Subcutaneous abdominal adipose tissue (tissue), 5 donors: ENCODE measurements at regions not wholly inside any gene's neighbourhood (a gene's known extent, or its start where the extent isn't known, plus 50 kb on each side); places are given as distances from the start of the nearest gene placed in this dataset.

ENCODE experiments used
- H3K27ac ChIP-seq: one replicate; pipeline ENCODE4 v1.7.0; 2013; ENCODE audit warnings: low read depth, mild to moderate bottlenecking, inconsistent platforms, low read length, moderate library complexity
- H3K27me3 ChIP-seq, 5 donors: one replicate each; pipeline ENCODE4 v1.7.0; 2013; ENCODE audit warnings: low read length in 5 of 5, inconsistent platforms in 1 of 5; ENCODE audit not compliant: control insufficient read depth in 5 of 5, insufficient read depth in 4 of 5
- H3K36me3 ChIP-seq, 5 donors: one replicate each; pipeline ENCODE4 v1.7.0; 2013; ENCODE audit warnings: low read length in 5 of 5; ENCODE audit not compliant: control insufficient read depth in 5 of 5, insufficient read depth in 5 of 5
- H3K4me1 ChIP-seq, 5 donors: one replicate each; pipeline ENCODE4 v1.7.0; 2013; ENCODE audit warnings: low read length in 5 of 5, mild to moderate bottlenecking in 3 of 5, moderate library complexity in 1 of 5; ENCODE audit not compliant: control insufficient read depth in 5 of 5, insufficient read depth in 5 of 5
- H3K4me3 ChIP-seq, 5 donors: one replicate each; pipeline ENCODE4 v1.7.0; 2013; ENCODE audit warnings: low read length in 5 of 5, low read depth in 1 of 5
- H3K9ac ChIP-seq, 5 donors: one replicate each; pipeline ENCODE4 v1.7.0; 2013; ENCODE audit warnings: low read length in 5 of 5, mild to moderate bottlenecking in 4 of 5, moderate library complexity in 3 of 5
- H3K9me3 ChIP-seq, 5 donors: one replicate each; pipeline ENCODE4 v1.7.0; 2013; ENCODE audit warnings: low read length in 5 of 5; ENCODE audit not compliant: control insufficient read depth in 5 of 5
- donor health status: healthy.
- donor health status: healthy.
- donor health status: healthy.
- donor health status: healthy.
- donor health status: healthy.

GRCh38 chr4:87739494-87739893 lies 59.9 kb upstream of the IBSP start:
- Histone ChIP-seq H3K9ac (no peak overlapping the region), H3K4me3 (no peak overlapping the region), H3K9me3 (no peaks in the 10 kb centered on the region), H3K27me3 (no peaks in the 10 kb centered on the region), H3K4me1 (no peaks in the 10 kb centered on the region), H3K36me3 (no peaks in the 10 kb centered on the region), H3K27ac (no peak overlapping the region)

GRCh38 chr4:87745064-87745807 lies 54.1 kb upstream of the IBSP start:
- no peaks in the 10 kb centered on the region for H3K36me3 ChIP-seq
- peaks cover 0 to 3% (median 0%) of the 10 kb centered on the region in 5 donors for H3K27me3 ChIP-seq
- no peak overlapping the region for H3K9ac ChIP-seq
- no peak overlapping the region for H3K4me3 ChIP-seq
- H3K27ac ChIP-seq = no peak overlapping the region
- H3K9me3 ChIP-seq = peaks cover 0 to 4% (median 0%) of the 10 kb centered on the region in 5 donors
- no peaks in the 10 kb centered on the region for H3K4me1 ChIP-seq

GRCh38 chr4:87746001-87746400 lies 53.4 kb upstream of the IBSP start:
- no peak overlapping the region for H3K9ac ChIP-seq
- no peak overlapping the region for H3K27ac ChIP-seq
- peaks cover 0 to 3% (median 0%) of the 10 kb centered on the region in 5 donors for H3K27me3 ChIP-seq
- H3K4me1 ChIP-seq = no peaks in the 10 kb centered on the region
- H3K4me3 ChIP-seq = no peak overlapping the region
- H3K36me3 ChIP-seq = no peaks in the 10 kb centered on the region
- H3K9me3 ChIP-seq = peaks cover 0 to 4% (median 0%) of the 10 kb centered on the region in 5 donors
